K562 (cell line): ENCODE measurements at regions not wholly inside any gene's neighbourhood (a gene's known extent, or its start where the extent isn't known, plus 50 kb on each side); places are given as distances from the start of the nearest gene placed in this dataset.

ENCODE experiments used
- ATAC-seq: fragments of 200-7000 bp; cut with Tn5 transposase; 3 replicates; pipeline ENCODE4 v1.9.1; 2020; ENCODE audit warnings: moderate library complexity
- BruUV-seq: library from RNA; stranded (reverse); fragments of 400-500 nt; replicated peaks from 2 replicates; lab custom pipeline; 2021; lab: Mats Ljungman, UMichigan
- CTCF ChIA-PET: fragments of 300-600 bp; formaldehyde crosslinking; extraction: SDS; loops from one replicate; lab custom pipeline; 2021; ENCODE audit warnings: low intra/inter-chr PET ratio; lab: Yijun Ruan, JAX
- POLR2A ChIA-PET: fragments of 300-600, 350-650 bp; sonication (Branson Sonifier 250); formaldehyde crosslinking; extraction: SDS; loops from one replicate; lab custom pipeline; 2021; ENCODE audit warnings: antibody characterized with exemption, inconsistent platforms; lab: Yijun Ruan, JAX
- DNase-seq, 4 experiments: peaks; one replicate each; pipeline versions ENCODE4 v3.0.0 to v3.0.0-alpha.2; 2011 to 2018; ENCODE audit warnings: low spot score in 3 of 4, mixed read lengths in 3 of 4; ENCODE audit errors: extremely low read depth in 1 of 4
- FAIRE-seq: peaks from 2 replicates; lab custom pipeline; 2011; peaks lifted over from hg19 to GRCh38; lab: Jason Lieb, UNC
- H2AFZ ChIP-seq: 2 replicates; pipeline ENCODE4 v1.6.0; 2011; ENCODE audit warnings: low read depth, low read length, control low read depth, inconsistent platforms
- H3K27ac ChIP-seq: fragments of 200-600 bp; 3 replicates; pipeline ENCODE4 v1.8.0; 2011; ENCODE audit warnings: low read depth, mild to moderate bottlenecking, control low read depth, inconsistent platforms, low read length, moderate library complexity, mixed read lengths; ENCODE audit errors: extremely low read depth
- H3K27me3 ChIP-seq, 2 experiments: fragments of 300-600 bp in 1 of 2; 2 replicates in 1 of 2; 3 replicates in 1 of 2; pipeline versions ENCODE4 v1.6.0 to v1.8.0; 2011; ENCODE audit warnings: inconsistent platforms in 2 of 2, low read length in 2 of 2, mild to moderate bottlenecking in 1 of 2, mixed read lengths in 1 of 2, moderate library complexity in 1 of 2; ENCODE audit not compliant: control insufficient read depth in 2 of 2, insufficient read depth in 2 of 2
- H3K36me3 ChIP-seq: fragments of 300-600 bp; 3 replicates; pipeline ENCODE4 v1.8.0; 2011; ENCODE audit warnings: mild to moderate bottlenecking, low read length, inconsistent platforms; ENCODE audit not compliant: control insufficient read depth, insufficient read depth
- H3K4me1 ChIP-seq, 2 experiments: fragments of 200-600 bp in 1 of 2; replicated peaks in 1 of 2; 2 replicates in 1 of 2; 3 replicates in 1 of 2; pipeline versions ENCODE4 v1.5.1 to v1.8.0; 2011; ENCODE audit warnings: inconsistent platforms in 2 of 2, low read length in 2 of 2, mild to moderate bottlenecking in 1 of 2, mixed read lengths in 1 of 2, moderate library complexity in 1 of 2; ENCODE audit not compliant: control insufficient read depth in 2 of 2, insufficient read depth in 2 of 2
- H3K4me2 ChIP-seq: 2 replicates; pipeline ENCODE4 v1.6.1; 2011; ENCODE audit warnings: low read length, control low read depth, inconsistent platforms, mixed read lengths; ENCODE audit not compliant: insufficient read depth
- H3K4me3 ChIP-seq: fragments of 200-600 bp; sonication (generic), shearing (Covaris generic); 2 replicates; pipeline ENCODE4 v1.5.1; 2016; ENCODE audit warnings: control low read depth, inconsistent platforms
- H3K79me2 ChIP-seq: fragments of 200-600 bp; 3 replicates; pipeline ENCODE4 v1.8.0; 2011; ENCODE audit warnings: low read length, inconsistent platforms; ENCODE audit not compliant: control insufficient read depth, insufficient read depth
- H3K9ac ChIP-seq, 2 experiments: 2 replicates each; pipeline versions ENCODE4 v1.6.0 to v1.6.1; 2011; ENCODE audit warnings: low read depth in 2 of 2, low read length in 2 of 2, control low read depth in 1 of 2, inconsistent platforms in 1 of 2, mild to moderate bottlenecking in 1 of 2, mixed read lengths in 1 of 2; ENCODE audit not compliant: insufficient read depth in 1 of 2
- H3K9me1 ChIP-seq: one replicate; pipeline ENCODE4 v1.6.0; 2011; ENCODE audit warnings: inconsistent platforms, mild to moderate bottlenecking, low read length, moderate library complexity; ENCODE audit not compliant: control insufficient read depth, insufficient read depth
- H3K9me3 ChIP-seq: replicated peaks from 2 replicates; pipeline ENCODE4 v1.5.1; 2011; ENCODE audit warnings: low read depth, low read length, inconsistent platforms; ENCODE audit not compliant: control insufficient read depth, insufficient read depth
- H4K20me1 ChIP-seq: replicated peaks from 2 replicates; pipeline ENCODE4 v1.6.1; 2011; ENCODE audit warnings: low read length, inconsistent platforms, mixed read lengths; ENCODE audit not compliant: control insufficient read depth, insufficient read depth
- CHD2 ChIP-seq: IDR thresholded peaks from 2 replicates; pipeline ENCODE4 v1.6.1; 2011; ENCODE audit warnings: low read depth, low read length
- HDAC2 ChIP-seq: fragments of 450-650 bp; IDR thresholded peaks from 2 replicates; pipeline ENCODE4 v1.6.1; 2016; ENCODE audit warnings: mild to moderate bottlenecking
- JUNB ChIP-seq: fragments of 450-650 bp; formaldehyde crosslinking; conservative IDR thresholded peaks from 2 replicates; pipeline ENCODE4 v1.4.0; 2020; ENCODE audit warnings: mild to moderate bottlenecking
- LEF1 ChIP-seq: fragments of 450-650 bp; IDR thresholded peaks from 2 replicates; pipeline ENCODE4 v1.6.1; 2016; ENCODE audit warnings: mild to moderate bottlenecking
- NFATC3 ChIP-seq: fragments of 450-650 bp; IDR thresholded peaks from 2 replicates; pipeline ENCODE4 v1.6.1; 2017; ENCODE audit warnings: mild to moderate bottlenecking
- NR2C1 ChIP-seq, 2 experiments: fragments of 450-650 bp; IDR thresholded peaks; 2 replicates each; pipeline ENCODE4 v1.6.1; 2017; ENCODE audit warnings: mild to moderate bottlenecking in 2 of 2, antibody characterized with exemption in 1 of 2, inconsistent platforms in 1 of 2, missing compliant biosample characterization in 1 of 2, missing genetic modification characterization in 1 of 2
- PCBP2 ChIP-seq: fragments of 200-400 bp; formaldehyde crosslinking; IDR thresholded peaks from 2 replicates; pipeline ENCODE4 v1.6.1; 2018; ENCODE audit warnings: low read length, low read depth, mild to moderate bottlenecking, moderate library complexity; ENCODE audit not compliant: poor library complexity, severe bottlenecking
- RFX1 ChIP-seq: fragments of 450-650 bp; IDR thresholded peaks from 2 replicates; pipeline ENCODE4 v1.6.1; 2016; ENCODE audit warnings: mild to moderate bottlenecking, moderate library complexity
- ZNF77 ChIP-seq: fragments of 250-450 bp; sonication (Bioruptor Pico); IDR thresholded peaks from 2 replicates; pipeline ENCODE4 v1.5.0; 2020
- WGBS: fragments of 100-300 bp; shearing (Covaris generic); methylation state at CpG from one replicate; pipeline ENCODE4 v1.1.6; 2016; ENCODE audit warnings: low coverage, mixed read lengths; ENCODE audit not compliant: insufficient coverage; ENCODE audit errors: missing lambda C conversion rate; 5-methylcytosine and 5-hydroxymethylcytosine counted together
- in situ Hi-C: fragments of 300-500 bp; cut with MboI; formaldehyde crosslinking; loops from 4 replicates; pipeline ENCODE4 v1.15.0; 2018; ENCODE audit warnings: inconsistent platforms, mixed read lengths
- intact Hi-C: fragments of 100-400 bp; cut with micrococcal nuclease; formaldehyde crosslinking; loops from 2 replicates; pipeline ENCODE4 v1.14.2; 2022

DNA sequence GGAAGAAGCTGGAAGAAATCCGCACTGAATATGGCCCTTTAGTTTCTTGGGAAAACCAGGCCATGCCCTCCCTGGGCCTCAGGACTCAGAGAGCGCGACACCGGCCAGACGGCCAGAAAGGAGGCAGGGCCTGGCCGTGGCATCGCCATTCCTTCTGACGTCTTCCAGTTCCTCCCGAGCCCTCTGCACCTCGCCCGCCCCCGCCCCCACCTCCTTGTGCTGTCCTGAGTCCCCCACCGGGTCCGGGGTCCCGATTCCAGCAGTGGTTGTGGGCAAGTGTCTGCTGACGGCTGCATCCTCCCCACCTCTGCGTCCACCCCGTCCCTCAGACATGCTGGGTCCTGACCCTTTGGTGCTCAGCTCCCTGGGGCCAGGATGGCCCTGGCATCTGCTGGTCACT lies 312.1 kb upstream of the SHH start (continued):
- no peak for TF ChIP-seq LEF1
- TF ChIP-seq JUNB (CRISPR knock-in tag) = no peak
- no peak for TF ChIP-seq ZNF77 (CRISPR knock-in tag)
- no peak for TF ChIP-seq CHD2
- no peak for TF ChIP-seq PCBP2
- TF ChIP-seq NR2C1 (IDR thresholded peaks at IDR 0.05) = no peak
- TF ChIP-seq NR2C1 (tag; IDR thresholded peaks at IDR 0.05) = no peak
- no peak for TF ChIP-seq NFATC3

DNA sequence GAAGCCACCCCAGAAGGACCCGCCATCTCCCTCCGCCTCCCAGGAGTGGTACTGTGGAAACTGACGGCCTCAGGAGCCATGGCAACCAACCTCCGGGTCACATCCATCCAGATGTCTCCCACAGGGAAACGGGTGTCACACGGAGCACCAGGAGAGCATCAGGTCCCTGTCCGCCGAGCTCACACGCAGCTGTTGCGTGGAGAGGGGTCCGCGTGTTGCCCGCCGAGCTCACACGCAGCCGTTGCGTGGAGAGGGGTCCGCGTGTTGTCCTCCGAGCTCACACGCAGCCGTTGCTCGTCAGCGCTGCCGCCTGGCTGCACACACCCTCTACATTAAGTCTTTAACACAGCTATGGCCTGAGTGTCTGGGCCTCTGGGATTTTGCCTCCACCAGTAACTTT lies 311.1 kb upstream of the SHH start:
- no peaks in the 10 kb centered on the region for H3K79me2 ChIP-seq
- FAIRE-seq (no peak), DNase-seq (no peak), ATAC-seq (no peak)
- in situ Hi-C loops = no loop called here
- H2AFZ ChIP-seq = no peak overlapping the region
- TF ChIP-seq HDAC2 (no peak), RFX1 (peak; percentile 27; the same call in 1 of the 2 replicates)
- under 1% methylated on average over 25 of the region's 25 CpGs for whole genome bisulfite sequencing
- no peaks in the 10 kb centered on the region for H3K9me1 ChIP-seq
- no peak overlapping the region for H3K4me2 ChIP-seq
- H3K27me3 ChIP-seq = peaks cover 58 to 86% of the 10 kb centered on the region in 2 experiments
- H3K4me3 ChIP-seq = no peak overlapping the region
- peaks cover 19% of the 10 kb centered on the region; the same call in 1 of the 2 replicates for H4K20me1 ChIP-seq
- intact Hi-C loops = no loop called here
- H3K27ac ChIP-seq = no peak overlapping the region
- CTCF ChIA-PET = no interaction called here
- H3K9ac ChIP-seq = no peak overlapping the region
- no peaks in the 10 kb centered on the region for H3K9me3 ChIP-seq
- no peaks in the 10 kb centered on the region for H3K36me3 ChIP-seq
- no TSS peak for BruUV-seq
- POLR2A ChIA-PET = no interaction called here
- H3K4me1 ChIP-seq = peaks cover 0 to 6% of the 10 kb centered on the region in 2 experiments; a peak in 1 of 5 replicates
